SK-N-SH (cell line): ENCODE measurements at regions not wholly inside any gene's neighbourhood (a gene's known extent, or its start where the extent isn't known, plus 50 kb on each side); places are given as distances from the start of the nearest gene placed in this dataset.

Experiments
- CTCF ChIA-PET: fragments of 300-600, 350-600 bp; formaldehyde crosslinking; extraction: SDS; loops from one replicate; lab custom pipeline; 2021; lab: Yijun Ruan, JAX
- POLR2A ChIA-PET: fragments of 350-600 bp; sonication (Branson Sonifier 250); formaldehyde crosslinking; extraction: SDS; loops from one replicate; lab custom pipeline; 2020; ENCODE audit warnings: antibody characterized with exemption, inconsistent platforms; lab: Yijun Ruan, JAX
- DNase-seq: peaks from one replicate; pipeline ENCODE4 v3.0.0; 2012
- H2AFZ ChIP-seq: fragments of 200-600 bp; sonication (generic); 2 replicates; pipeline ENCODE4 v1.8.1; 2016; ENCODE audit warnings: antibody characterized with exemption, mild to moderate bottlenecking, low read depth
- H3F3A ChIP-seq: fragments of 200-600 bp; sonication (generic); replicated peaks from 2 replicates; pipeline ENCODE3; 2016; ENCODE audit warnings: antibody characterized with exemption, mild to moderate bottlenecking; ENCODE audit not compliant: insufficient read depth
- H3K27ac ChIP-seq, 2 experiments: fragments of 200-500 bp in 1 of 2; fragments of 200-600 bp in 1 of 2; sonication (Bioruptor generic) in 1 of 2; sonication (generic), shearing (Covaris generic) in 1 of 2; 2 replicates each; pipeline versions ENCODE4 v1.5.1 to v1.6.1; 2014 to 2016; ENCODE audit warnings: low read depth in 2 of 2, inconsistent platforms in 1 of 2, low read length in 1 of 2, mild to moderate bottlenecking in 1 of 2, mixed read lengths in 1 of 2
- H3K27me3 ChIP-seq: fragments of 200-600 bp; sonication (generic), shearing (Covaris generic); 2 replicates; pipeline ENCODE4 v1.6.1; 2016; ENCODE audit warnings: mixed run types; ENCODE audit not compliant: insufficient read depth
- H3K36me3 ChIP-seq, 2 experiments: fragments of 200-500 bp in 1 of 2; fragments of 200-600 bp in 1 of 2; sonication (Bioruptor generic) in 1 of 2; sonication (generic) in 1 of 2; replicated peaks in 1 of 2; 2 replicates each; pipeline versions ENCODE3 to v1.5.1; 2014 to 2016; ENCODE audit warnings: low read length in 1 of 2, mild to moderate bottlenecking in 1 of 2; ENCODE audit not compliant: insufficient read depth in 2 of 2, control insufficient read depth in 1 of 2
- H3K4me1 ChIP-seq, 2 experiments: fragments of 200-500 bp in 1 of 2; fragments of 200-600 bp in 1 of 2; sonication (Bioruptor generic) in 1 of 2; sonication (generic), shearing (Covaris generic) in 1 of 2; 2 replicates each; pipeline versions ENCODE4 v1.5.1 to v1.6.1; 2014 to 2016; ENCODE audit warnings: low read depth in 1 of 2, low read length in 1 of 2, mixed run types in 1 of 2; ENCODE audit not compliant: insufficient read depth in 2 of 2, control insufficient read depth in 1 of 2
- H3K4me2 ChIP-seq: fragments of 200-600 bp; sonication (generic), shearing (Covaris generic); 2 replicates; pipeline ENCODE4 v1.6.1; 2017; ENCODE audit warnings: mixed run types
- H3K4me3 ChIP-seq, 2 experiments: fragments of 200-500 bp in 1 of 2; fragments of 200-600 bp in 1 of 2; sonication (Bioruptor generic) in 1 of 2; sonication (generic), shearing (Covaris generic) in 1 of 2; 2 replicates each; pipeline versions ENCODE4 v1.5.1 to v1.8.1; 2014 to 2016; ENCODE audit warnings: low read depth in 2 of 2, inconsistent platforms in 1 of 2, low read length in 1 of 2, mild to moderate bottlenecking in 1 of 2, mixed read lengths in 1 of 2, moderate library complexity in 1 of 2
- H3K79me2 ChIP-seq: fragments of 200-600 bp; sonication (generic); 2 replicates; pipeline ENCODE4 v1.8.1; 2017; ENCODE audit warnings: mild to moderate bottlenecking; ENCODE audit not compliant: insufficient read depth
- H3K9ac ChIP-seq: fragments of 200-600 bp; sonication (generic); 2 replicates; pipeline ENCODE4 v1.6.1; 2017; ENCODE audit warnings: mixed run types
- H3K9me2 ChIP-seq: fragments of 200-600 bp; sonication (generic); 2 replicates; pipeline ENCODE4 v1.6.1; 2017; ENCODE audit warnings: mixed run types
- H3K9me3 ChIP-seq: fragments of 200-600 bp; sonication (generic); 2 replicates; pipeline ENCODE4 v1.6.1; 2017; ENCODE audit warnings: mixed run types, mild to moderate bottlenecking, moderate library complexity
- H4K20me1 ChIP-seq: fragments of 200-600 bp; sonication (generic); 2 replicates; pipeline ENCODE4 v1.6.1; 2017; ENCODE audit warnings: mild to moderate bottlenecking, mixed run types; ENCODE audit not compliant: insufficient read depth
- CHD2 ChIP-seq: fragments of 150-350 bp; IDR thresholded peaks from 2 replicates; pipeline ENCODE4 v1.6.1; 2018; ENCODE audit warnings: low read length; ENCODE audit not compliant: partially characterized antibody
- ELF1 ChIP-seq: IDR thresholded peaks from 2 replicates; pipeline ENCODE4 v1.4.0; 2012
- EZH2phosphoT487 ChIP-seq: fragments of 200-600 bp; sonication (generic); IDR thresholded peaks from 2 replicates; pipeline ENCODE4 v1.6.1; 2017; ENCODE audit warnings: low read depth, mixed run types, mild to moderate bottlenecking, antibody characterized with exemption, moderate library complexity, borderline replicate concordance
- FOSL2 ChIP-seq: IDR thresholded peaks from 2 replicates; pipeline ENCODE4 v1.4.0; 2012; ENCODE audit warnings: low read depth, mild to moderate bottlenecking, moderate library complexity, borderline replicate concordance
- FOXJ3 ChIP-seq: sonication (generic); formaldehyde crosslinking; IDR thresholded peaks from 2 replicates; pipeline ENCODE4 v1.5.1; 2020; ENCODE audit warnings: mild to moderate bottlenecking, missing genetic modification reagents
- MEF2A ChIP-seq: IDR thresholded peaks from 2 replicates; pipeline ENCODE4 v1.4.0; 2012; ENCODE audit warnings: low read depth, borderline replicate concordance
- MXI1 ChIP-seq: IDR thresholded peaks from 2 replicates; pipeline ENCODE4 v1.6.1; 2012; ENCODE audit warnings: mild to moderate bottlenecking, low read depth, low read length, improper control_type of control experiment
- NFIC ChIP-seq: IDR thresholded peaks from 2 replicates; pipeline ENCODE4 v1.4.0; 2012; ENCODE audit warnings: borderline replicate concordance
- NRF1 ChIP-seq: IDR thresholded peaks from 2 replicates; pipeline ENCODE4 v1.6.1; 2012; ENCODE audit warnings: low read depth, mild to moderate bottlenecking, low read length
- RAD21 ChIP-seq: IDR thresholded peaks from 2 replicates; pipeline ENCODE4 v1.6.1; 2012; ENCODE audit warnings: mild to moderate bottlenecking, low read length
- RCOR1 ChIP-seq: fragments of 150-350 bp; IDR thresholded peaks from 2 replicates; pipeline ENCODE4 v1.6.1; 2017; ENCODE audit warnings: antibody characterized with exemption, low read length
- RXRA ChIP-seq: IDR thresholded peaks from 2 replicates; pipeline ENCODE4 v1.4.0; 2012; ENCODE audit warnings: low read depth, mild to moderate bottlenecking, borderline replicate concordance
- SIN3A ChIP-seq: IDR thresholded peaks from 2 replicates; pipeline ENCODE4 v1.6.1; 2012; ENCODE audit warnings: low read depth, mild to moderate bottlenecking, low read length, moderate library complexity, borderline replicate concordance
- SMC3 ChIP-seq: IDR thresholded peaks from 2 replicates; pipeline ENCODE4 v1.6.1; 2012; ENCODE audit warnings: low read depth, low read length, improper control_type of control experiment
- TAF1 ChIP-seq: IDR thresholded peaks from 2 replicates; pipeline ENCODE4 v1.6.1; 2012; ENCODE audit warnings: low read depth, mild to moderate bottlenecking, low read length, moderate library complexity, borderline replicate concordance
- TEAD4 ChIP-seq: IDR thresholded peaks from 2 replicates; pipeline ENCODE4 v1.4.0; 2012; ENCODE audit warnings: mild to moderate bottlenecking, borderline replicate concordance; ENCODE audit not compliant: insufficient read depth
- WGBS: methylation state at CpG from one replicate; pipeline ENCODE4 v1.1.6; 2017; ENCODE audit warnings: low lambda C conversion rate; 5-methylcytosine and 5-hydroxymethylcytosine counted together
- TF ChIP-seq, protein P1 (sequence below): fragments of 150-350 bp; IDR thresholded peaks from 2 replicates; pipeline ENCODE4 v1.6.1; 2016; ENCODE audit warnings: mild to moderate bottlenecking, low read depth, low read length
- TF ChIP-seq, protein P2 (sequence below): fragments of 200-600 bp; sonication (generic); IDR thresholded peaks from 2 replicates; pipeline ENCODE4 v1.6.1; 2017; ENCODE audit warnings: antibody characterized with exemption, mild to moderate bottlenecking, moderate library complexity
- TF ChIP-seq, protein P3 (sequence below): IDR thresholded peaks from 2 replicates; pipeline ENCODE4; 2012

DNA sequence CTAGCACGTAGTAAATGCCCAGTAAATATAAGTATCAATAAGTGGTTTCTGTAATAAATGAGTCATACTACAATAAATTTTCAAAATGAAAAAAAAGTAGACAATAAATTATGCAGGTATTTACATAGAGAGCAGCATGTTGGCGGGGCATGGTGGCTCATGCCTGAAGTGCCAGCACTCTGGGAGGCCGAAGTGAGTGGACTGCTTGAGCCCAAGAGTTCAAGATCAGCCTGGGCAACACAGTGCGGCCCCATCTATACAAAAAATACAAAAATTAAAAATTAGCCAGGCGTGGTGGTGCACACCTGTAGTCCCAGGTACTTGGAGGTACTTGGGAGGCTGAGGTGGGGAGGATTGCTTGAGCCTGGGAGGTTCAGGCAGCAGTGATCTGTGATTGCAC is 509.3 kb upstream of the KLF6 start:
- Histone ChIP-seq H3K27ac (no peak overlapping the region), H3K4me1 (no peaks in the 10 kb centered on the region), H3K36me3 (no peaks in the 10 kb centered on the region), H3K9me3 (no peaks in the 10 kb centered on the region; the same call in 1 of the 2 replicates), H3K9ac (no peak overlapping the region), H3K4me2 (no peak overlapping the region), H3K27me3 (no peaks in the 10 kb centered on the region), H3K4me3 (no peak overlapping the region), H4K20me1 (no peaks in the 10 kb centered on the region), H2AFZ (no peak overlapping the region), H3F3A (no peaks in the 10 kb centered on the region), H3K9me2 (no peaks in the 10 kb centered on the region), H3K79me2 (no peaks in the 10 kb centered on the region)
- DNase-seq = no peak
- ChIA-PET CTCF (no interaction called here), POLR2A (no interaction called here)
- no peak for TF ChIP-seq CHD2
- TF ChIP-seq TEAD4 = no peak
- TF ChIP-seq RAD21 = no peak
- TF ChIP-seq NRF1 = no peak
- no peak for TF ChIP-seq ELF1
- no peak for TF ChIP-seq SIN3A
- TF ChIP-seq, protein P1, sequence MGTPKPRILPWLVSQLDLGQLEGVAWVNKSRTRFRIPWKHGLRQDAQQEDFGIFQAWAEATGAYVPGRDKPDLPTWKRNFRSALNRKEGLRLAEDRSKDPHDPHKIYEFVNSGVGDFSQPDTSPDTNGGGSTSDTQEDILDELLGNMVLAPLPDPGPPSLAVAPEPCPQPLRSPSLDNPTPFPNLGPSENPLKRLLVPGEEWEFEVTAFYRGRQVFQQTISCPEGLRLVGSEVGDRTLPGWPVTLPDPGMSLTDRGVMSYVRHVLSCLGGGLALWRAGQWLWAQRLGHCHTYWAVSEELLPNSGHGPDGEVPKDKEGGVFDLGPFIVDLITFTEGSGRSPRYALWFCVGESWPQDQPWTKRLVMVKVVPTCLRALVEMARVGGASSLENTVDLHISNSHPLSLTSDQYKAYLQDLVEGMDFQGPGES = no peak
- TF ChIP-seq FOSL2 = no peak
- TF ChIP-seq NFIC = no peak
- TF ChIP-seq EZH2phosphoT487 = no peak
- no peak for TF ChIP-seq FOXJ3 (CRISPR knock-in tag)
- no peak for TF ChIP-seq RCOR1
- TF ChIP-seq, protein P2, sequence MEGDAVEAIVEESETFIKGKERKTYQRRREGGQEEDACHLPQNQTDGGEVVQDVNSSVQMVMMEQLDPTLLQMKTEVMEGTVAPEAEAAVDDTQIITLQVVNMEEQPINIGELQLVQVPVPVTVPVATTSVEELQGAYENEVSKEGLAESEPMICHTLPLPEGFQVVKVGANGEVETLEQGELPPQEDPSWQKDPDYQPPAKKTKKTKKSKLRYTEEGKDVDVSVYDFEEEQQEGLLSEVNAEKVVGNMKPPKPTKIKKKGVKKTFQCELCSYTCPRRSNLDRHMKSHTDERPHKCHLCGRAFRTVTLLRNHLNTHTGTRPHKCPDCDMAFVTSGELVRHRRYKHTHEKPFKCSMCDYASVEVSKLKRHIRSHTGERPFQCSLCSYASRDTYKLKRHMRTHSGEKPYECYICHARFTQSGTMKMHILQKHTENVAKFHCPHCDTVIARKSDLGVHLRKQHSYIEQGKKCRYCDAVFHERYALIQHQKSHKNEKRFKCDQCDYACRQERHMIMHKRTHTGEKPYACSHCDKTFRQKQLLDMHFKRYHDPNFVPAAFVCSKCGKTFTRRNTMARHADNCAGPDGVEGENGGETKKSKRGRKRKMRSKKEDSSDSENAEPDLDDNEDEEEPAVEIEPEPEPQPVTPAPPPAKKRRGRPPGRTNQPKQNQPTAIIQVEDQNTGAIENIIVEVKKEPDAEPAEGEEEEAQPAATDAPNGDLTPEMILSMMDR = no peak
- TF ChIP-seq RXRA = no peak
- no peak for TF ChIP-seq TAF1
- no peak for TF ChIP-seq SMC3
- TF ChIP-seq MEF2A = no peak
- TF ChIP-seq, protein P3, sequence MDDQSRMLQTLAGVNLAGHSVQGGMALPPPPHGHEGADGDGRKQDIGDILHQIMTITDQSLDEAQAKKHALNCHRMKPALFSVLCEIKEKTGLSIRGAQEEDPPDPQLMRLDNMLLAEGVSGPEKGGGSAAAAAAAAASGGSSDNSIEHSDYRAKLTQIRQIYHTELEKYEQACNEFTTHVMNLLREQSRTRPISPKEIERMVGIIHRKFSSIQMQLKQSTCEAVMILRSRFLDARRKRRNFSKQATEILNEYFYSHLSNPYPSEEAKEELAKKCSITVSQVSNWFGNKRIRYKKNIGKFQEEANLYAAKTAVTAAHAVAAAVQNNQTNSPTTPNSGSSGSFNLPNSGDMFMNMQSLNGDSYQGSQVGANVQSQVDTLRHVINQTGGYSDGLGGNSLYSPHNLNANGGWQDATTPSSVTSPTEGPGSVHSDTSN = no peak
- no peak for TF ChIP-seq MXI1
- WGBS = 83% methylated on average over 5 of the region's 5 CpGs
